ENCODE measurements at regions not wholly inside any gene's neighbourhood (a gene's known extent, or its start where the extent isn't known, plus 50 kb on each side); places are given as distances from the start of the nearest gene placed in this dataset.

GRCh38 chr5:67636850-67637524 is 440.4 kb upstream of the CD180 start:
- TF ChIP-seq, protein P1, sequence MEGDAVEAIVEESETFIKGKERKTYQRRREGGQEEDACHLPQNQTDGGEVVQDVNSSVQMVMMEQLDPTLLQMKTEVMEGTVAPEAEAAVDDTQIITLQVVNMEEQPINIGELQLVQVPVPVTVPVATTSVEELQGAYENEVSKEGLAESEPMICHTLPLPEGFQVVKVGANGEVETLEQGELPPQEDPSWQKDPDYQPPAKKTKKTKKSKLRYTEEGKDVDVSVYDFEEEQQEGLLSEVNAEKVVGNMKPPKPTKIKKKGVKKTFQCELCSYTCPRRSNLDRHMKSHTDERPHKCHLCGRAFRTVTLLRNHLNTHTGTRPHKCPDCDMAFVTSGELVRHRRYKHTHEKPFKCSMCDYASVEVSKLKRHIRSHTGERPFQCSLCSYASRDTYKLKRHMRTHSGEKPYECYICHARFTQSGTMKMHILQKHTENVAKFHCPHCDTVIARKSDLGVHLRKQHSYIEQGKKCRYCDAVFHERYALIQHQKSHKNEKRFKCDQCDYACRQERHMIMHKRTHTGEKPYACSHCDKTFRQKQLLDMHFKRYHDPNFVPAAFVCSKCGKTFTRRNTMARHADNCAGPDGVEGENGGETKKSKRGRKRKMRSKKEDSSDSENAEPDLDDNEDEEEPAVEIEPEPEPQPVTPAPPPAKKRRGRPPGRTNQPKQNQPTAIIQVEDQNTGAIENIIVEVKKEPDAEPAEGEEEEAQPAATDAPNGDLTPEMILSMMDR (IDR thresholded peaks at IDR 0.05), result no peak
- TF ChIP-seq EZH2 (IDR thresholded peaks at IDR 0.05), result no peak

All from neural progenitor cell (in vitro differentiated cells).